ENCODE measurements at regions not wholly inside any gene's neighbourhood (a gene's known extent, or its start where the extent isn't known, plus 50 kb on each side); places are given as distances from the start of the nearest gene placed in this dataset.

DNA sequence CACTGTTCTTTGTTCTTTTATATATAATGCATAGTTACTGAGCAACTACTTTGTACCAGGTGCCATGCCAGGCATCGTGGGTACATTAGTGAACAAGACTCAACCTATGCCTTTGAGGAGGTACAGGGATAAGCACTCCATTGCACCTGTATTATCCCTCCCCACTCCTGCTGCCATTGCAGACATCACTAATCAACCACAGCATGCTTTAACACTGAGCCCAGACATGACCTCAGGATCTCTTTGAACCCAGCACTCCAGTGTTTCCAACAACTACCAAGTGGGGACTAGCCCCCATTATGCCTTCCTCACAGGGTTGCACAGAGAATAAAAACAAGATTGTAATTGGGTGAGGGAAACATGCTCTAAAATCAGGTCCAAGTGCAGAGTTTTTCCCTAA, 60.5 kb upstream of the COL13A1 start:
- TF ChIP-seq, protein P1, sequence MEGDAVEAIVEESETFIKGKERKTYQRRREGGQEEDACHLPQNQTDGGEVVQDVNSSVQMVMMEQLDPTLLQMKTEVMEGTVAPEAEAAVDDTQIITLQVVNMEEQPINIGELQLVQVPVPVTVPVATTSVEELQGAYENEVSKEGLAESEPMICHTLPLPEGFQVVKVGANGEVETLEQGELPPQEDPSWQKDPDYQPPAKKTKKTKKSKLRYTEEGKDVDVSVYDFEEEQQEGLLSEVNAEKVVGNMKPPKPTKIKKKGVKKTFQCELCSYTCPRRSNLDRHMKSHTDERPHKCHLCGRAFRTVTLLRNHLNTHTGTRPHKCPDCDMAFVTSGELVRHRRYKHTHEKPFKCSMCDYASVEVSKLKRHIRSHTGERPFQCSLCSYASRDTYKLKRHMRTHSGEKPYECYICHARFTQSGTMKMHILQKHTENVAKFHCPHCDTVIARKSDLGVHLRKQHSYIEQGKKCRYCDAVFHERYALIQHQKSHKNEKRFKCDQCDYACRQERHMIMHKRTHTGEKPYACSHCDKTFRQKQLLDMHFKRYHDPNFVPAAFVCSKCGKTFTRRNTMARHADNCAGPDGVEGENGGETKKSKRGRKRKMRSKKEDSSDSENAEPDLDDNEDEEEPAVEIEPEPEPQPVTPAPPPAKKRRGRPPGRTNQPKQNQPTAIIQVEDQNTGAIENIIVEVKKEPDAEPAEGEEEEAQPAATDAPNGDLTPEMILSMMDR (conservative IDR thresholded peaks at IDR 0.05 in 1 of 2, IDR thresholded peaks at IDR 0.05 in 1 of 2; ENCODE audit: extremely low read depth in 1 of 2, insufficient read depth in 1 of 2, low read depth in 1 of 2, low read length in 2 of 2) = no peak
- TF ChIP-seq EZH2 (IDR thresholded peaks at IDR 0.05; ENCODE audit: borderline replicate concordance, low read length) = no peak
